Mesenchymal stem cell (in vitro differentiated cells and primary cell): ENCODE measurements at regions not wholly inside any gene's neighbourhood (a gene's known extent, or its start where the extent isn't known, plus 50 kb on each side); places are given as distances from the start of the nearest gene placed in this dataset.

ENCODE experiments used
- DNase-seq: peaks from one replicate; pipeline ENCODE4 v3.0.0-alpha.2; 2013
- H2AFZ ChIP-seq: one replicate; pipeline ENCODE4 v1.6.1; 2013; ENCODE audit warnings: low read depth, mild to moderate bottlenecking, control low read depth, inconsistent platforms, low read length, moderate library complexity
- H2AK5ac ChIP-seq: 2 replicates; pipeline ENCODE4 v1.6.1; 2013; ENCODE audit warnings: low read length, moderate library complexity, mild to moderate bottlenecking, inconsistent platforms; ENCODE audit not compliant: severe bottlenecking
- H2BK120ac ChIP-seq: one replicate; pipeline ENCODE4 v1.6.1; 2013; ENCODE audit warnings: low read depth, mild to moderate bottlenecking, inconsistent platforms, low read length, moderate library complexity
- H2BK12ac ChIP-seq, 2 experiments: one replicate each; pipeline ENCODE4 v1.6.1; 2013; ENCODE audit warnings: inconsistent platforms in 2 of 2, low read length in 2 of 2, mild to moderate bottlenecking in 2 of 2, moderate library complexity in 2 of 2, control low read depth in 1 of 2
- H2BK15ac ChIP-seq: one replicate; pipeline ENCODE4 v1.6.1; 2013; ENCODE audit warnings: mild to moderate bottlenecking, low read depth, inconsistent platforms; ENCODE audit not compliant: poor library complexity, severe bottlenecking
- H2BK5ac ChIP-seq: 2 replicates; pipeline ENCODE4 v1.6.1; 2013; ENCODE audit warnings: low read depth, mild to moderate bottlenecking, low read length, control low read depth, inconsistent platforms; ENCODE audit not compliant: poor library complexity, severe bottlenecking
- H3K14ac ChIP-seq, 2 experiments: one replicate each; pipeline ENCODE4 v1.6.1; 2013; ENCODE audit warnings: inconsistent platforms in 2 of 2, low read length in 2 of 2, control low read depth in 1 of 2, mild to moderate bottlenecking in 1 of 2, moderate library complexity in 1 of 2
- H3K18ac ChIP-seq, 2 experiments: one replicate each; pipeline ENCODE4 v1.6.1; 2013; ENCODE audit warnings: inconsistent platforms in 2 of 2, low read length in 2 of 2, control low read depth in 1 of 2, low read depth in 1 of 2, mild to moderate bottlenecking in 1 of 2
- H3K23ac ChIP-seq, 2 experiments: one replicate each; pipeline ENCODE4 v1.6.1; 2013; ENCODE audit warnings: inconsistent platforms in 2 of 2, low read length in 2 of 2, mild to moderate bottlenecking in 2 of 2, moderate library complexity in 2 of 2, control low read depth in 1 of 2
- H3K27ac ChIP-seq: 2 replicates; pipeline ENCODE4 v1.5.1; 2013; ENCODE audit warnings: mild to moderate bottlenecking, moderate library complexity, low read length, control low read depth, inconsistent platforms; ENCODE audit not compliant: poor library complexity, severe bottlenecking
- H3K27me3 ChIP-seq, 2 experiments: 2 replicates each; pipeline versions ENCODE4 v1.6.1 to v1.7.0; 2013; ENCODE audit warnings: low read length in 2 of 2, mild to moderate bottlenecking in 2 of 2, moderate library complexity in 2 of 2, control low read depth in 1 of 2, inconsistent platforms in 1 of 2; ENCODE audit not compliant: control insufficient read depth in 1 of 2, insufficient read depth in 1 of 2
- H3K36me3 ChIP-seq, 2 experiments: 2 replicates each; pipeline versions ENCODE4 v1.6.1 to v1.7.0; 2013; ENCODE audit warnings: low read length in 2 of 2, control low read depth in 1 of 2, inconsistent platforms in 1 of 2, low read depth in 1 of 2, mild to moderate bottlenecking in 1 of 2; ENCODE audit not compliant: insufficient read depth in 2 of 2, control insufficient read depth in 1 of 2
- H3K4ac ChIP-seq, 2 experiments: one replicate each; pipeline ENCODE4 v1.6.1; 2013; ENCODE audit warnings: inconsistent platforms in 2 of 2, low read length in 2 of 2, mild to moderate bottlenecking in 2 of 2, moderate library complexity in 2 of 2, control low read depth in 1 of 2, low read depth in 1 of 2
- H3K4me1 ChIP-seq: 2 replicates; pipeline ENCODE4 v1.6.1; 2013; ENCODE audit warnings: low read depth, low read length, control low read depth; ENCODE audit not compliant: control insufficient read depth, insufficient read depth
- H3K4me2 ChIP-seq: 2 replicates; pipeline ENCODE4 v1.6.1; 2013; ENCODE audit warnings: low read length, mild to moderate bottlenecking, inconsistent platforms; ENCODE audit not compliant: poor library complexity, severe bottlenecking
- H3K4me3 ChIP-seq, 2 experiments: 2 replicates each; pipeline versions ENCODE4 v1.5.1 to v1.7.0; 2013; ENCODE audit warnings: low read length in 2 of 2, mild to moderate bottlenecking in 2 of 2, control low read depth in 1 of 2, low read depth in 1 of 2; ENCODE audit not compliant: insufficient read depth in 1 of 2
- H3K79me1 ChIP-seq: replicated peaks from 2 replicates; pipeline ENCODE4 v1.6.1; 2013; ENCODE audit warnings: mild to moderate bottlenecking, control low read depth, low read length, inconsistent platforms; ENCODE audit not compliant: poor library complexity, severe bottlenecking
- H3K9ac ChIP-seq: 2 replicates; pipeline ENCODE4 v1.7.0; 2013; ENCODE audit warnings: mild to moderate bottlenecking, low read length, moderate library complexity
- H3K9me3 ChIP-seq: 2 replicates; pipeline ENCODE4 v1.7.0; 2013; ENCODE audit warnings: mild to moderate bottlenecking, low read length; ENCODE audit not compliant: control insufficient read depth
- H4K8ac ChIP-seq: one replicate; pipeline ENCODE4 v1.6.1; 2013; ENCODE audit warnings: inconsistent platforms, mild to moderate bottlenecking, low read length, moderate library complexity
- H4K91ac ChIP-seq: one replicate; pipeline ENCODE4 v1.6.1; 2013; ENCODE audit warnings: mild to moderate bottlenecking, low read length, inconsistent platforms
- WGBS: methylation state at CpG from one replicate; pipeline ENCODE4 v1.1.7; 2013; ENCODE audit warnings: mixed read lengths; 5-methylcytosine and 5-hydroxymethylcytosine counted together

GRCh38 chr2:21821672-21822227, 698.0 kb downstream of the TDRD15 start:
- WGBS = 42% methylated on average over 3 of the region's 6 CpGs

GRCh38 chr2:21822505-21822904, 698.7 kb downstream of the TDRD15 start:
- Histone ChIP-seq H3K27me3 (no peaks in the 10 kb centered on the region), H3K23ac (no peak overlapping the region), H3K18ac (no peak overlapping the region), H2BK120ac (no peak overlapping the region), H3K4me2 (no peak overlapping the region), H3K79me1 (no peaks in the 10 kb centered on the region), H3K14ac (no peak overlapping the region), H3K4me3 (no peak overlapping the region), H3K4me1 (no peaks in the 10 kb centered on the region), H2AFZ (no peak overlapping the region), H4K91ac (no peak overlapping the region), H2AK5ac (no peak overlapping the region), H3K4ac (no peak overlapping the region), H2BK15ac (no peak overlapping the region), H3K27ac (no peak overlapping the region), H2BK12ac (no peak overlapping the region), H3K9ac (no peak overlapping the region), H3K36me3 (no peaks in the 10 kb centered on the region), H3K9me3 (no peaks in the 10 kb centered on the region), H4K8ac (no peak overlapping the region), H2BK5ac (no peak overlapping the region)
- DNase-seq = no peak
- 74% methylated on average over 2 of the region's 2 CpGs for WGBS

More at GRCh38 chr2:21821672-21822227, 698.0 kb downstream of the TDRD15 start:
- Histone ChIP-seq H3K4ac (no peak overlapping the region), H3K79me1 (no peaks in the 10 kb centered on the region), H3K4me1 (no peaks in the 10 kb centered on the region), H3K27me3 (no peaks in the 10 kb centered on the region), H4K91ac (no peak overlapping the region), H3K9me3 (no peaks in the 10 kb centered on the region), H2AFZ (no peak overlapping the region), H2BK5ac (no peak overlapping the region), H3K27ac (no peak overlapping the region), H2BK15ac (no peak overlapping the region), H3K4me3 (no peak overlapping the region), H2AK5ac (no peak overlapping the region), H4K8ac (no peak overlapping the region), H2BK120ac (no peak overlapping the region), H2BK12ac (no peak overlapping the region), H3K23ac (no peak overlapping the region), H3K36me3 (no peaks in the 10 kb centered on the region), H3K14ac (no peak overlapping the region), H3K18ac (no peak overlapping the region), H3K9ac (peak overlapping the region; percentile 59), H3K4me2 (no peak overlapping the region)
- DNase-seq = no peak

- Histone ChIP-seq H2AK5ac (no peak overlapping the region), H2BK12ac (no peak overlapping the region), H3K27ac (no peak overlapping the region), H3K4me1 (no peaks in the 10 kb centered on the region), H3K36me3 (no peaks in the 10 kb centered on the region), H3K23ac (no peak overlapping the region), H3K9me3 (no peaks in the 10 kb centered on the region), H2BK15ac (no peak overlapping the region), H2BK5ac (no peak overlapping the region), H2BK120ac (no peak overlapping the region), H3K9ac (no peak overlapping the region), H3K27me3 (no peaks in the 10 kb centered on the region), H3K18ac (no peak overlapping the region), H3K4ac (no peak overlapping the region), H3K4me2 (no peak overlapping the region), H4K91ac (no peak overlapping the region), H3K4me3 (no peak overlapping the region), H3K14ac (no peak overlapping the region), H4K8ac (no peak overlapping the region), H2AFZ (no peak overlapping the region), H3K79me1 (no peaks in the 10 kb centered on the region)
- WGBS = 86% methylated on average over 1 of the region's 2 CpGs
- DNase-seq = no peak
Observed at GRCh38 chr2:21833767-21834166, 710.0 kb downstream of the TDRD15 start.

DNA sequence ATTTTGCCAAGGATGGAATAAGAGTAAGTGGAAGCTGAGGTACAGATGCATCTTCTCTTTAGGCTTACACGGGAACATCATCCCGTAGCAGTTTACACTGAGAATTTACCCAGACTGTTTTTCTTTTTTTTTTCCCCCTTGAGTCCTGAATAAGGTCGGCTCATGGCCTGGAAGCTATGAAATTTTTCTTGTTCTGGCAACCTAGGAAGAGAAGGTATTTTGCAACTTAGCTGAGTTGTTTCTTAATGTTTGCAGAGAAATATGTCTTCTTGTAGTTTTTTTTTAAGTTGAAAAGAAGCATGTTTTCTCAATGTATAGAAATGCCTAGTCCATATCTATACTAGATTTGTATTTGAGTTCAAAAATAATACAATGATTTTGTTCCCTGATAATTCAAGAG, 712.5 kb downstream of the TDRD15 start:
- DNase-seq = peak; percentile 13
- Histone ChIP-seq H3K4ac (no peak overlapping the region), H3K36me3 (no peaks in the 10 kb centered on the region), H3K4me3 (peak overlapping the region in 1 of 2 experiments; percentile 42), H3K79me1 (no peaks in the 10 kb centered on the region), H3K27me3 (no peaks in the 10 kb centered on the region), H2BK120ac (no peak overlapping the region), H2BK5ac (no peak overlapping the region), H4K91ac (no peak overlapping the region), H3K23ac (no peak overlapping the region), H3K4me2 (no peak overlapping the region), H3K9me3 (no peaks in the 10 kb centered on the region), H3K27ac (no peak overlapping the region), H3K9ac (no peak overlapping the region), H2AFZ (no peak overlapping the region), H3K14ac (no peak overlapping the region), H3K4me1 (no peaks in the 10 kb centered on the region), H3K18ac (no peak overlapping the region), H4K8ac (no peak overlapping the region), H2BK15ac (no peak overlapping the region), H2AK5ac (no peak overlapping the region), H2BK12ac (no peak overlapping the region)
- WGBS = 77% methylated on average over 3 of the region's 3 CpGs
